Upper lobe of left lung (tissue), 4 donors: ENCODE measurements at regions not wholly inside any gene's neighbourhood (a gene's known extent, or its start where the extent isn't known, plus 50 kb on each side); places are given as distances from the start of the nearest gene placed in this dataset.

Source experiments
- CTCF ChIP-seq, 6 experiments: fragments of 450-650 bp in 4 of 6; fragments of 200-600 bp in 2 of 6; sonication (generic) in 2 of 6; IDR thresholded peaks; one replicate each; pipeline ENCODE4 v1.5.1; 2016 to 2019; ENCODE audit warnings: antibody characterized with exemption in 6 of 6
- EP300 ChIP-seq, 4 donors: sonication (generic); formaldehyde crosslinking; IDR thresholded peaks; one replicate each; pipeline ENCODE4 v1.5.1; 2017; ENCODE audit warnings: antibody characterized with exemption in 4 of 4, control low read depth in 2 of 4
- POLR2A ChIP-seq, 4 donors: fragments of 450-650 bp; IDR thresholded peaks; one replicate each; pipeline ENCODE4 v1.5.1; 2016 to 2017; ENCODE audit warnings: antibody characterized with exemption in 4 of 4, mild to moderate bottlenecking in 2 of 4
- POLR2AphosphoS5 ChIP-seq, 2 donors: sonication (generic); formaldehyde crosslinking; IDR thresholded peaks; one replicate each; pipeline ENCODE4 v1.5.1; 2017; ENCODE audit warnings: antibody characterized with exemption in 2 of 2

DNA sequence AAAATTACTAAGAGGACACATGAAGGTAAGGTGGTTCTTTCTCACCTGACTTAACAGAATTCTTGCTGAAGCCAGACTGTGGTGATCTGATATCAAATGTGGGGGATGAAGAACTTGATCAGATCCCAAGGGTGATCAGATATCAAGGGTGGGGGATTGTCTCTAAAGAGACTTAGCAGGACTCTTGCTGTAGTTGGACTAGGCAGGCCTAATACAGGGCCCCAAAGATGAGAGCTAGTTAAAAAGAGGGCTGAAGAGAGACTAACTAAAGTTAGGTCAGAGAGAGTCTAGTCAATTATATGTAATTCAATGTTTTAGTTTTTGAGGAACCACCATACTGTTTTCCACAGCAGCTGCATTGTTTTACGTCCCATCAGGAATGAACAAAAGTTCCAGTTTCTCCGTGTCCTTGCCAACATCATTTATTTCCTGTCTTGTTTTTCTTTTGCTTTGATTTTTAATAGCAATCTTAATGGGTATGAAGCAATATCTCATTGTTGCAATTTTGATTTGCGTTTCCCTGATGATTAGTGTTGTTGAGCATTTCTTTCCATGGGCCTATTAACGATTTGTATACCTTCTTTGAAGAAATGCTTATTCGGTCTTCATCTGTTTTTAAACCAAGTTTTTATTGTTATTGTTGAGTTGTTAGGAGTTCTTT lies 77.6 kb upstream of the ALDH1A1 start:
- TF ChIP-seq POLR2AphosphoS5 (IDR thresholded peaks at IDR 0.05): no peak
- no peak for TF ChIP-seq EP300 (IDR thresholded peaks at IDR 0.05)
- TF ChIP-seq CTCF (IDR thresholded peaks at IDR 0.05): no peak
- TF ChIP-seq POLR2A (IDR thresholded peaks at IDR 0.05): no peak
